WTC11 (cell line): ENCODE measurements at regions not wholly inside any gene's neighbourhood (a gene's known extent, or its start where the extent isn't known, plus 50 kb on each side); places are given as distances from the start of the nearest gene placed in this dataset.

ENCODE experiments used
- ATAC-seq: fragments of 200-7000 bp; cut with Tn5 transposase; 2 replicates; pipeline ENCODE4 v1.10.0; 2021; ENCODE audit warnings: mild to moderate bottlenecking, moderate library complexity
- CTCF ChIA-PET: fragments of 300-600 bp; sonication (Branson Sonifier 250); formaldehyde crosslinking; loops from one replicate; lab custom pipeline; 2021; ENCODE audit warnings: antibody characterized with exemption; lab: Charles Lee
- POLR2A ChIA-PET: fragments of 350-600 bp; sonication (Branson Sonifier 250); formaldehyde crosslinking; loops from one replicate; lab custom pipeline; 2021; ENCODE audit warnings: antibody characterized with exemption; lab: Charles Lee
- DNase-seq: peaks from one replicate; pipeline ENCODE4 v3.0.0; 2021; ENCODE audit warnings: low spot score
- H3K27ac Mint-ChIP-seq: 2 replicates; pipeline ENCODE4 v1.8.0; 2021; ENCODE audit warnings: mixed read lengths
- H3K27me3 Mint-ChIP-seq: 2 replicates; pipeline ENCODE4 v1.8.0; 2021; ENCODE audit warnings: low read depth, mild to moderate bottlenecking, moderate library complexity, mixed read lengths
- H3K36me3 Mint-ChIP-seq: 2 replicates; pipeline ENCODE4 v1.8.0; 2021; ENCODE audit warnings: mixed read lengths
- H3K4me1 Mint-ChIP-seq: 2 replicates; pipeline ENCODE4 v1.8.0; 2022; ENCODE audit warnings: mixed read lengths
- H3K4me3 Mint-ChIP-seq: 2 replicates; pipeline ENCODE4 v1.8.0; 2021; ENCODE audit warnings: mild to moderate bottlenecking, moderate library complexity, mixed read lengths
- H3K9me3 Mint-ChIP-seq: 2 replicates; pipeline ENCODE4 v1.8.0; 2021; ENCODE audit warnings: mixed read lengths
- CBFB ChIP-seq: sonication (generic); formaldehyde crosslinking; IDR thresholded peaks from 2 replicates; pipeline ENCODE4 v1.8.1; 2022; ENCODE audit warnings: mild to moderate bottlenecking, low read depth, missing genetic modification reagents
- GABPB1 ChIP-seq: sonication (generic); formaldehyde crosslinking; IDR thresholded peaks from 2 replicates; pipeline ENCODE4 v1.8.1; 2023; ENCODE audit warnings: mild to moderate bottlenecking, missing genetic modification reagents
- GRHL2 ChIP-seq: fragments of 250-450 bp; sonication (Bioruptor Pico); IDR thresholded peaks from 2 replicates; pipeline ENCODE4 v1.8.0; 2022; ENCODE audit warnings: mild to moderate bottlenecking, moderate library complexity; ENCODE audit not compliant: insufficient replicate concordance, severe bottlenecking
- JAZF1 ChIP-seq: fragments of 250-450 bp; sonication (Bioruptor Pico); IDR thresholded peaks from 2 replicates; pipeline ENCODE4 v1.9.0; 2021; ENCODE audit warnings: moderate library complexity, mild to moderate bottlenecking, inconsistent platforms
- MXD4 ChIP-seq: fragments of 250-450 bp; sonication (Bioruptor Pico); IDR thresholded peaks from 2 replicates; pipeline ENCODE4 v1.8.0; 2021; ENCODE audit warnings: mild to moderate bottlenecking, moderate library complexity, borderline replicate concordance
- NFYB ChIP-seq: sonication (generic); formaldehyde crosslinking; conservative IDR thresholded peaks from 2 replicates; pipeline ENCODE4 v1.8.0; 2022; ENCODE audit warnings: low read depth, missing genetic modification reagents
- NR1H2 ChIP-seq: sonication (generic); formaldehyde crosslinking; IDR thresholded peaks from 2 replicates; pipeline ENCODE4 v1.9.0; 2021; ENCODE audit warnings: mild to moderate bottlenecking, moderate library complexity, missing genetic modification reagents
- NR2C2 ChIP-seq: sonication (generic); formaldehyde crosslinking; IDR thresholded peaks from 2 replicates; pipeline ENCODE4 v1.8.0; 2022; ENCODE audit warnings: mild to moderate bottlenecking, missing genetic modification reagents
- OVOL2 ChIP-seq: fragments of 250-450 bp; sonication (Bioruptor Pico); IDR thresholded peaks from 2 replicates; pipeline ENCODE4 v1.9.0; 2021; ENCODE audit warnings: mild to moderate bottlenecking, borderline replicate concordance
- PRRX2 ChIP-seq: fragments of 250-450 bp; sonication (Bioruptor Pico); IDR thresholded peaks from 2 replicates; pipeline ENCODE4 v1.8.0; 2021; ENCODE audit warnings: mild to moderate bottlenecking
- SMAD3 ChIP-seq: sonication (generic); formaldehyde crosslinking; IDR thresholded peaks from 2 replicates; pipeline ENCODE4 v1.8.0; 2022; ENCODE audit warnings: missing genetic modification reagents, mild to moderate bottlenecking, borderline replicate concordance
- SOX15 ChIP-seq: fragments of 250-450 bp; sonication (Bioruptor Pico); IDR thresholded peaks from 2 replicates; pipeline ENCODE4 v1.9.0; 2021; ENCODE audit warnings: mild to moderate bottlenecking
- SP1 ChIP-seq: sonication (generic); formaldehyde crosslinking; conservative IDR thresholded peaks from 2 replicates; pipeline ENCODE4 v1.8.1; 2022; ENCODE audit warnings: missing genetic modification reagents
- TCF7 ChIP-seq: sonication (generic); formaldehyde crosslinking; IDR thresholded peaks from 2 replicates; pipeline ENCODE4 v1.8.0; 2022; ENCODE audit warnings: mild to moderate bottlenecking, low read depth, missing genetic modification reagents, moderate library complexity
- TP53 ChIP-seq: sonication (generic); formaldehyde crosslinking; IDR thresholded peaks from 2 replicates; pipeline ENCODE4 v1.8.1; 2023; ENCODE audit warnings: mild to moderate bottlenecking, missing genetic modification reagents
- ZNF121 ChIP-seq: sonication (generic); formaldehyde crosslinking; IDR thresholded peaks from 2 replicates; pipeline ENCODE4 v1.8.0; 2023; ENCODE audit warnings: missing genetic modification reagents
- ZNF396 ChIP-seq: fragments of 250-450 bp; sonication (Bioruptor Pico); IDR thresholded peaks from 2 replicates; pipeline ENCODE4 v1.8.0; 2021; ENCODE audit warnings: mild to moderate bottlenecking, moderate library complexity, borderline replicate concordance
- TF ChIP-seq, protein P1 (sequence below): sonication (generic); formaldehyde crosslinking; IDR thresholded peaks from 2 replicates; pipeline ENCODE4 v1.8.0; 2022; ENCODE audit warnings: missing genetic modification reagents
- TF ChIP-seq, protein P2 (sequence below): fragments of 250-450 bp; sonication (Bioruptor Pico); IDR thresholded peaks from 2 replicates; pipeline ENCODE4 v1.8.0; 2021; ENCODE audit warnings: mild to moderate bottlenecking
- TF ChIP-seq, protein P3 (sequence below): sonication (generic); formaldehyde crosslinking; IDR thresholded peaks from 2 replicates; pipeline ENCODE4 v1.8.1; 2022; ENCODE audit warnings: mild to moderate bottlenecking, missing genetic modification reagents, moderate library complexity, borderline replicate concordance
- TF ChIP-seq, protein P4 (sequence below): sonication (generic); formaldehyde crosslinking; IDR thresholded peaks from 2 replicates; pipeline ENCODE4 v1.8.1; 2022; ENCODE audit warnings: low read depth, mild to moderate bottlenecking, moderate library complexity, missing genetic modification reagents, borderline replicate concordance
- TF ChIP-seq, protein P5 (sequence below): sonication (generic); formaldehyde crosslinking; IDR thresholded peaks from 2 replicates; pipeline ENCODE4 v1.8.0; 2022; ENCODE audit warnings: mild to moderate bottlenecking, missing genetic modification reagents
- TF ChIP-seq, protein P6 (sequence below): sonication (generic); formaldehyde crosslinking; IDR thresholded peaks from 2 replicates; pipeline ENCODE4 v1.8.1; 2023; ENCODE audit warnings: mild to moderate bottlenecking, missing genetic modification reagents, moderate library complexity
- TF ChIP-seq, protein P7 (sequence below): fragments of 250-450 bp; sonication (Bioruptor Pico); IDR thresholded peaks from 2 replicates; pipeline ENCODE4 v1.9.0; 2021; ENCODE audit warnings: mild to moderate bottlenecking

DNA sequence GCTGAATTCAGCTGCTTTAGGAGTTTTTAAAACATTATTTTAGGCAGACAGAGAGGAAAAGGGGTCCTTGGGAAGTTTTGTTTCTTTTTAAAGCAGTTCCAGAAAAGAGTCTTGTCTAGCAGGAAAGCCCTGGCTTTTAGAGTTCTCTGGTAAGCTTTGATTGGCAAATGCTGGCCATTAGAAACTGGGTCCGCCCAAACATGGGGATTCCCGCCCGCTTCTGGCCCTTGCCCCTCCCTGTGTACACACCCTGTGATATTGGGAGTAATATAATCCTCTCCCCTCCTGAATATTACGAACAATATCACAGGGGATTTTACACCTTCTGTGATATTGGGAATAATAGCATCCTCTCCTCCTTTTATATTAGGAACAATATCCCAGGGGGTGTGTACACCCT lies 58.9 kb downstream of the ERICH4 start:
- Mint-ChIP-seq H3K4me1 (peaks cover 4% of the 10 kb centered on the region; the same call in 1 of the 2 replicates), H3K27me3 (peaks cover 95% of the 10 kb centered on the region), H3K27ac (no peak overlapping the region), H3K4me3 (no peak overlapping the region), H3K36me3 (no peaks in the 10 kb centered on the region), H3K9me3 (peaks cover 30% of the 10 kb centered on the region)
- ChIA-PET POLR2A (no interaction called here), CTCF (no interaction called here)
- ATAC-seq (no peak), DNase-seq (no peak)
- TF ChIP-seq TP53 (CRISPR knock-in tag) (no peak), ZNF396 (CRISPR knock-in tag) (no peak), JAZF1 (CRISPR knock-in tag) (no peak), GRHL2 (no peak), PRRX2 (CRISPR knock-in tag) (no peak), GABPB1 (CRISPR knock-in tag) (no peak), SOX15 (no peak), CBFB (CRISPR knock-in tag) (no peak), MXD4 (CRISPR knock-in tag) (no peak), NR2C2 (CRISPR knock-in tag) (no peak)
- TF ChIP-seq, protein P1, sequence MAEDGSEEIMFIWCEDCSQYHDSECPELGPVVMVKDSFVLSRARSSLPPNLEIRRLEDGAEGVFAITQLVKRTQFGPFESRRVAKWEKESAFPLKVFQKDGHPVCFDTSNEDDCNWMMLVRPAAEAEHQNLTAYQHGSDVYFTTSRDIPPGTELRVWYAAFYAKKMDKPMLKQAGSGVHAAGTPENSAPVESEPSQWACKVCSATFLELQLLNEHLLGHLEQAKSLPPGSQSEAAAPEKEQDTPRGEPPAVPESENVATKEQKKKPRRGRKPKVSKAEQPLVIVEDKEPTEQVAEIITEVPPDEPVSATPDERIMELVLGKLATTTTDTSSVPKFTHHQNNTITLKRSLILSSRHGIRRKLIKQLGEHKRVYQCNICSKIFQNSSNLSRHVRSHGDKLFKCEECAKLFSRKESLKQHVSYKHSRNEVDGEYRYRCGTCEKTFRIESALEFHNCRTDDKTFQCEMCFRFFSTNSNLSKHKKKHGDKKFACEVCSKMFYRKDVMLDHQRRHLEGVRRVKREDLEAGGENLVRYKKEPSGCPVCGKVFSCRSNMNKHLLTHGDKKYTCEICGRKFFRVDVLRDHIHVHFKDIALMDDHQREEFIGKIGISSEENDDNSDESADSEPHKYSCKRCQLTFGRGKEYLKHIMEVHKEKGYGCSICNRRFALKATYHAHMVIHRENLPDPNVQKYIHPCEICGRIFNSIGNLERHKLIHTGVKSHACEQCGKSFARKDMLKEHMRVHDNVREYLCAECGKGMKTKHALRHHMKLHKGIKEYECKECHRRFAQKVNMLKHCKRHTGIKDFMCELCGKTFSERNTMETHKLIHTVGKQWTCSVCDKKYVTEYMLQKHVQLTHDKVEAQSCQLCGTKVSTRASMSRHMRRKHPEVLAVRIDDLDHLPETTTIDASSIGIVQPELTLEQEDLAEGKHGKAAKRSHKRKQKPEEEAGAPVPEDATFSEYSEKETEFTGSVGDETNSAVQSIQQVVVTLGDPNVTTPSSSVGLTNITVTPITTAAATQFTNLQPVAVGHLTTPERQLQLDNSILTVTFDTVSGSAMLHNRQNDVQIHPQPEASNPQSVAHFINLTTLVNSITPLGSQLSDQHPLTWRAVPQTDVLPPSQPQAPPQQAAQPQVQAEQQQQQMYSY = no peak
- TF ChIP-seq, protein P2, sequence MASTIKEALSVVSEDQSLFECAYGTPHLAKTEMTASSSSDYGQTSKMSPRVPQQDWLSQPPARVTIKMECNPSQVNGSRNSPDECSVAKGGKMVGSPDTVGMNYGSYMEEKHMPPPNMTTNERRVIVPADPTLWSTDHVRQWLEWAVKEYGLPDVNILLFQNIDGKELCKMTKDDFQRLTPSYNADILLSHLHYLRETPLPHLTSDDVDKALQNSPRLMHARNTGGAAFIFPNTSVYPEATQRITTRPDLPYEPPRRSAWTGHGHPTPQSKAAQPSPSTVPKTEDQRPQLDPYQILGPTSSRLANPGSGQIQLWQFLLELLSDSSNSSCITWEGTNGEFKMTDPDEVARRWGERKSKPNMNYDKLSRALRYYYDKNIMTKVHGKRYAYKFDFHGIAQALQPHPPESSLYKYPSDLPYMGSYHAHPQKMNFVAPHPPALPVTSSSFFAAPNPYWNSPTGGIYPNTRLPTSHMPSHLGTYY (CRISPR knock-in tag) = no peak
- TF ChIP-seq, protein P3, sequence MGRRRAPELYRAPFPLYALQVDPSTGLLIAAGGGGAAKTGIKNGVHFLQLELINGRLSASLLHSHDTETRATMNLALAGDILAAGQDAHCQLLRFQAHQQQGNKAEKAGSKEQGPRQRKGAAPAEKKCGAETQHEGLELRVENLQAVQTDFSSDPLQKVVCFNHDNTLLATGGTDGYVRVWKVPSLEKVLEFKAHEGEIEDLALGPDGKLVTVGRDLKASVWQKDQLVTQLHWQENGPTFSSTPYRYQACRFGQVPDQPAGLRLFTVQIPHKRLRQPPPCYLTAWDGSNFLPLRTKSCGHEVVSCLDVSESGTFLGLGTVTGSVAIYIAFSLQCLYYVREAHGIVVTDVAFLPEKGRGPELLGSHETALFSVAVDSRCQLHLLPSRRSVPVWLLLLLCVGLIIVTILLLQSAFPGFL (CRISPR knock-in tag) = no peak

DNA sequence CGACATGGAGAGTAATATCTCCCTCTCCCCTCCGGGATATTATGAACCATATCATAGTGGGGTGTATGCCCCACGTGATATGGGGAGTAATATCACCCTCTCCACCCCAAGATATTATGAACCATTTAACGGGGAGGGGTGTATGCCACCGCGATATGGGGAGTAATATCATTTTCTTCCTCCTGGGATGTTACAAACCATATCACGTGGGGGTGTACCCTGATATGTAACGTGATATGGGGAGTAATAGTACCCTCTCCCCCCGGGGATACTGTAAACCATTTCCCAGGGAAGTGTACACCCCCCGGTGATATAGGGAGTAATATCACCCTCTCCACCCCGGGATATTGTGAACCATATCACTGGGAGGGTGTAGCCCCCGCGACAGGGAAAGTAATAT lies 62.1 kb downstream of the ERICH4 start:
- Mint-ChIP-seq H3K4me1 (peaks cover 4% of the 10 kb centered on the region; the same call in 1 of the 2 replicates), H3K4me3 (no peak overlapping the region), H3K36me3 (no peaks in the 10 kb centered on the region), H3K27ac (no peak overlapping the region), H3K9me3 (peaks cover 13% of the 10 kb centered on the region), H3K27me3 (peaks cover 92% of the 10 kb centered on the region)
- no peak for TF ChIP-seq TCF7 (CRISPR knock-in tag)
- TF ChIP-seq, protein P4, sequence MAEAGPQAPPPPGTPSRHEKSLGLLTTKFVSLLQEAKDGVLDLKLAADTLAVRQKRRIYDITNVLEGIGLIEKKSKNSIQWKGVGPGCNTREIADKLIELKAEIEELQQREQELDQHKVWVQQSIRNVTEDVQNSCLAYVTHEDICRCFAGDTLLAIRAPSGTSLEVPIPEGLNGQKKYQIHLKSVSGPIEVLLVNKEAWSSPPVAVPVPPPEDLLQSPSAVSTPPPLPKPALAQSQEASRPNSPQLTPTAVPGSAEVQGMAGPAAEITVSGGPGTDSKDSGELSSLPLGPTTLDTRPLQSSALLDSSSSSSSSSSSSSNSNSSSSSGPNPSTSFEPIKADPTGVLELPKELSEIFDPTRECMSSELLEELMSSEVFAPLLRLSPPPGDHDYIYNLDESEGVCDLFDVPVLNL (CRISPR knock-in tag) = no peak
- TF ChIP-seq, protein P5, sequence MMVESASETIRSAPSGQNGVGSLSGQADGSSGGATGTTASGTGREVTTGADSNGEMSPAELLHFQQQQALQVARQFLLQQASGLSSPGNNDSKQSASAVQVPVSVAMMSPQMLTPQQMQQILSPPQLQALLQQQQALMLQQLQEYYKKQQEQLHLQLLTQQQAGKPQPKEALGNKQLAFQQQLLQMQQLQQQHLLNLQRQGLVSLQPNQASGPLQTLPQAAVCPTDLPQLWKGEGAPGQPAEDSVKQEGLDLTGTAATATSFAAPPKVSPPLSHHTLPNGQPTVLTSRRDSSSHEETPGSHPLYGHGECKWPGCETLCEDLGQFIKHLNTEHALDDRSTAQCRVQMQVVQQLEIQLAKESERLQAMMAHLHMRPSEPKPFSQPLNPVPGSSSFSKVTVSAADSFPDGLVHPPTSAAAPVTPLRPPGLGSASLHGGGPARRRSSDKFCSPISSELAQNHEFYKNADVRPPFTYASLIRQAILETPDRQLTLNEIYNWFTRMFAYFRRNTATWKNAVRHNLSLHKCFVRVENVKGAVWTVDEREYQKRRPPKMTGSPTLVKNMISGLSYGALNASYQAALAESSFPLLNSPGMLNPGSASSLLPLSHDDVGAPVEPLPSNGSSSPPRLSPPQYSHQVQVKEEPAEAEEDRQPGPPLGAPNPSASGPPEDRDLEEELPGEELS (CRISPR knock-in tag) = no peak
- TF ChIP-seq, protein P6, sequence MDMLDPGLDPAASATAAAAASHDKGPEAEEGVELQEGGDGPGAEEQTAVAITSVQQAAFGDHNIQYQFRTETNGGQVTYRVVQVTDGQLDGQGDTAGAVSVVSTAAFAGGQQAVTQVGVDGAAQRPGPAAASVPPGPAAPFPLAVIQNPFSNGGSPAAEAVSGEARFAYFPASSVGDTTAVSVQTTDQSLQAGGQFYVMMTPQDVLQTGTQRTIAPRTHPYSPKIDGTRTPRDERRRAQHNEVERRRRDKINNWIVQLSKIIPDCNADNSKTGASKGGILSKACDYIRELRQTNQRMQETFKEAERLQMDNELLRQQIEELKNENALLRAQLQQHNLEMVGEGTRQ (CRISPR knock-in tag) = no peak
- TF ChIP-seq NR1H2 (CRISPR knock-in tag) = no peak
- TF ChIP-seq SP1 (CRISPR knock-in tag) = no peak
- no peak for TF ChIP-seq PRRX2 (CRISPR knock-in tag)
- TF ChIP-seq ZNF121 (CRISPR knock-in tag) = no peak
- TF ChIP-seq NFYB = no peak
- TF ChIP-seq TP53 (CRISPR knock-in tag) = no peak
- TF ChIP-seq CBFB (CRISPR knock-in tag) = no peak
- no peak for TF ChIP-seq SMAD3 (CRISPR knock-in tag)
- TF ChIP-seq, protein P7, sequence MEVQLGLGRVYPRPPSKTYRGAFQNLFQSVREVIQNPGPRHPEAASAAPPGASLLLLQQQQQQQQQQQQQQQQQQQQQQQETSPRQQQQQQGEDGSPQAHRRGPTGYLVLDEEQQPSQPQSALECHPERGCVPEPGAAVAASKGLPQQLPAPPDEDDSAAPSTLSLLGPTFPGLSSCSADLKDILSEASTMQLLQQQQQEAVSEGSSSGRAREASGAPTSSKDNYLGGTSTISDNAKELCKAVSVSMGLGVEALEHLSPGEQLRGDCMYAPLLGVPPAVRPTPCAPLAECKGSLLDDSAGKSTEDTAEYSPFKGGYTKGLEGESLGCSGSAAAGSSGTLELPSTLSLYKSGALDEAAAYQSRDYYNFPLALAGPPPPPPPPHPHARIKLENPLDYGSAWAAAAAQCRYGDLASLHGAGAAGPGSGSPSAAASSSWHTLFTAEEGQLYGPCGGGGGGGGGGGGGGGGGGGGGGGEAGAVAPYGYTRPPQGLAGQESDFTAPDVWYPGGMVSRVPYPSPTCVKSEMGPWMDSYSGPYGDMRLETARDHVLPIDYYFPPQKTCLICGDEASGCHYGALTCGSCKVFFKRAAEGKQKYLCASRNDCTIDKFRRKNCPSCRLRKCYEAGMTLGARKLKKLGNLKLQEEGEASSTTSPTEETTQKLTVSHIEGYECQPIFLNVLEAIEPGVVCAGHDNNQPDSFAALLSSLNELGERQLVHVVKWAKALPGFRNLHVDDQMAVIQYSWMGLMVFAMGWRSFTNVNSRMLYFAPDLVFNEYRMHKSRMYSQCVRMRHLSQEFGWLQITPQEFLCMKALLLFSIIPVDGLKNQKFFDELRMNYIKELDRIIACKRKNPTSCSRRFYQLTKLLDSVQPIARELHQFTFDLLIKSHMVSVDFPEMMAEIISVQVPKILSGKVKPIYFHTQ (CRISPR knock-in tag) = no peak
- TF ChIP-seq GABPB1 (CRISPR knock-in tag) = no peak
- no peak for TF ChIP-seq OVOL2
- TF ChIP-seq JAZF1 (CRISPR knock-in tag) = no peak
- ChIA-PET POLR2A (no interaction called here), CTCF (no interaction called here)
- DNase-seq = no peak
- no peak for ATAC-seq
